ENCODE measurements at regions not wholly inside any gene's neighbourhood (a gene's known extent, or its start where the extent isn't known, plus 50 kb on each side); places are given as distances from the start of the nearest gene placed in this dataset.
A peak's percentile ranks its signal among the peaks of the same experiment; 100 is the strongest.
"Not testable (repeated sequence)": the region's sequence is repeated elsewhere in the genome, so short reads cannot be mapped to it uniquely, and the experiment has no call there.

GRCh38 chr13:74241343-74241742 is 107.1 kb upstream of the KLF12 start:
- not testable (repeated sequence) for DNase-seq (ENCODE audit: low spot score)

- no peak for DNase-seq (ENCODE audit: low spot score)
These were observed 96.8 kb upstream of the KLF12 start for GRCh38 chr13:74230984-74231501.

- DNase-seq (ENCODE audit: low spot score): no peak
These were observed 95.0 kb upstream of the KLF12 start for GRCh38 chr13:74229242-74229641.

- DNase-seq (ENCODE audit: low spot score): no peak
These were observed 93.4 kb upstream of the KLF12 start for GRCh38 chr13:74227476-74228158.

- DNase-seq (ENCODE audit: low spot score): no peak
These were observed 92.7 kb upstream of the KLF12 start for GRCh38 chr13:74226791-74227475.

GRCh38 chr13:74221752-74222151 is 87.5 kb upstream of the KLF12 start:
- no peak for DNase-seq (ENCODE audit: low spot score)

GRCh38 chr13:74219566-74219965 is 85.4 kb upstream of the KLF12 start:
- DNase-seq (ENCODE audit: low spot score): no peak

GRCh38 chr13:74218291-74218690 is 84.1 kb upstream of the KLF12 start:
- DNase-seq (ENCODE audit: low spot score): no peak

GRCh38 chr13:74217811-74218210 is 83.6 kb upstream of the KLF12 start:
- no peak for DNase-seq (ENCODE audit: low spot score)

GRCh38 chr13:74215420-74215819 is 81.2 kb upstream of the KLF12 start:
- DNase-seq (ENCODE audit: low spot score): no peak

- no peak for DNase-seq (ENCODE audit: low spot score)
These were observed 80.1 kb upstream of the KLF12 start for GRCh38 chr13:74214321-74214720.

- DNase-seq (ENCODE audit: low spot score): peak; percentile 12
These were observed 76.6 kb upstream of the KLF12 start for GRCh38 chr13:74210693-74211393.

GRCh38 chr13:74206855-74207254 is 72.7 kb upstream of the KLF12 start:
- DNase-seq (ENCODE audit: low spot score): no peak

- no peak for DNase-seq (ENCODE audit: low spot score)
These were observed 71.9 kb upstream of the KLF12 start for GRCh38 chr13:74206061-74206561.

GRCh38 chr13:74205313-74205690 is 71.1 kb upstream of the KLF12 start:
- no peak for DNase-seq (ENCODE audit: low spot score)

- no peak for DNase-seq (ENCODE audit: low spot score)
These were observed 70.6 kb upstream of the KLF12 start for GRCh38 chr13:74204602-74205312.

- no peak for DNase-seq (ENCODE audit: low spot score)
These were observed 69.4 kb upstream of the KLF12 start for GRCh38 chr13:74203576-74203975.

- DNase-seq (ENCODE audit: low spot score): no peak
These were observed 68.1 kb upstream of the KLF12 start for GRCh38 chr13:74202129-74202813.

- no peak for DNase-seq (ENCODE audit: low spot score)
These were observed 67.3 kb upstream of the KLF12 start for GRCh38 chr13:74201530-74201929.

GRCh38 chr13:74200081-74200480 is 65.9 kb upstream of the KLF12 start:
- DNase-seq (ENCODE audit: low spot score): no peak

- no peak for DNase-seq (ENCODE audit: low spot score)
These were observed 63.6 kb upstream of the KLF12 start for GRCh38 chr13:74197677-74198429.

Data from hematopoietic multipotent progenitor cell treated with erythropoietin and hydrocortisone succinate and interleukin-3 and kit ligand, for 17 days (in vitro differentiated cells).